GM20000 (cell line): ENCODE measurements at regions not wholly inside any gene's neighbourhood (a gene's known extent, or its start where the extent isn't known, plus 50 kb on each side); places are given as distances from the start of the nearest gene placed in this dataset.

Experiments used
- DNase-seq: peaks from one replicate; pipeline ENCODE4 v3.0.0; 2012; ENCODE audit warnings: low spot score
- CTCF ChIP-seq: IDR thresholded peaks from 2 replicates; pipeline ENCODE4 v1.5.1; 2012; ENCODE audit warnings: mild to moderate bottlenecking, control low read depth; ENCODE audit errors: extremely low read depth, missing control alignments

GRCh38 chr3:163672954-163673353 is 1405.3 kb downstream of the SI start:
- no peak for DNase-seq
- TF ChIP-seq CTCF: no peak

DNA sequence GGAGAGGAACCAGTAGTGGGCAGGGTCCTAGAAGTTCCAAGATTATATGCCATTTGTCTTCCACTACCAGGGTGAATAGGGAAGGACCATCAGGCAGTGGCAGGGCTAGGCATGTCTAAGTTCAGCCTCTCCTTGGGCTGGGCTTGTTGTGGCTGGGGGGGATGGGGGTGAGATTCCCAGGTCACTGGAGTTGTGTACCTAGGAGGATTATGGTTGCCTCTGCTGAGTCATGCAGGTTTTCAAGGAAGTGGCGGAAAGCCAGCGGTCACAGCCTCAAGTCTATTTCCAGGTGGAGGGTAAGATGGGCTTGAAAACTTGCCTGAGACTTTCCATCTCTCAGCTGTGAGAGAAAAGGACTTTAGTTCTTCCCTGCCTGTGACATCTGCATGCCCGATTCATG is 1407.1 kb downstream of the SI start:
- no peak for TF ChIP-seq CTCF

DNA sequence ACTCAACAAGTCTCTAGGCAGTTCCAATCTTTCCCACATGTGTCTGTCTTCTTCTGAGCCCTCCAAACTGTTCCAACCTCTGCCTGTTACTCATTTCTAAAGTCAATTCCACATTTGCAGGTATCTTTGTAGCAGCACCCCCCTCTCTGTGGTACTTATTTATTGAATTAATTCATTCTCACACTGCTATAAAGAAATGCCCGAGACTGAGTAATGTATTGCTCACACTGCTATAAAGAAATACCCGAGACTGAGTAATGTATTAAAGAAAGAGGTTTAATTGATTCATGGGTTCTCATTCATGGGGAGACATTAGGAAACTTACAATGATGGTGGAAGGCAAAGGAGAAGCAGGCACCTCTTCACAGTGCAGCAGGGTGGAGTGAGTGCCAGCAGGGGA is 1413.8 kb downstream of the SI start:
- no peak for TF ChIP-seq CTCF
- DNase-seq: no peak

More for the DNA sequence above, 1407.1 kb downstream of the SI start:
- no peak for DNase-seq

GRCh38 chr3:163657088-163657487 is 1421.2 kb downstream of the SI start:
- no peak for TF ChIP-seq CTCF
- no peak for DNase-seq

- no peak for DNase-seq
- TF ChIP-seq CTCF: no peak
Observed at GRCh38 chr3:163655021-163655420, 1423.3 kb downstream of the SI start.

DNA sequence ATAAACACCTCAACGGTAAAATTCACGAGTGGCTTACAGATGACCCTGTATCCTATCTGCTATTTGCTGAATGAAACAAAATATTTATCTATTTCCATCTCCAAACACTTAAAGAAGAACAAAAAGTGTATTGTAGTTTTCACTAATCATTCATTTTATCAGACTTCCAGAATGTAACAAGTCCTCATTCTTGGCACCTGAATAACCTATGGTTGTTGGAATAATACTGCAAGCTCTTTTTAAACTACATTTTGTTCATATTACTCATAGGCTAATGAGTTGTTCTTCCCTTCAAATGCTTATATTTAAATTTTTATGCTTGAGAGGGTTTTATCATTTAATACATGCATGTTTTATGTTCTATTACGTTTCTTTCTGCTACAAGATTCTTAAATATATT is 1434.1 kb downstream of the SI start:
- DNase-seq: no peak
- no peak for TF ChIP-seq CTCF

DNA sequence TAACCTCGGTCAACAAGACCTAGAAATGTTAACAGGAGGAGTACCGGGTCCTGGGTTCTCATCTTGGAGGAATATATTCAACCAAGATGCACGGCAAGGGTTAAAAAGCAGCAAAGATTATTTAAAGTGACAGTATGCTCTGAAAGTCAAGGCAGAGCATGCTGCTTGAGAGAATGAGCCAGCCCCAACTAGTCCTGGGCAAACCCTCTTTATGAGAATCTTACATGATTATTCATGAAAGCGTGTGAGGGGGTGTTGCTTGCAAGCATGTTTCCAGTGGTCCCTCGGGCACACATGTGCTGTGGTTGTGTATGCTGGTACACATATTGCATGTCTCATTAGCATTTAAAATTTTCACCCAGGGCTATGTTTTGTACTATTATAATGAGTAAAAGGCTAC is 1445.6 kb downstream of the SI start:
- no peak for TF ChIP-seq CTCF
- DNase-seq: no peak
